Right renal pelvis (tissue), 4 donors: ENCODE measurements at regions not wholly inside any gene's neighbourhood (a gene's known extent, or its start where the extent isn't known, plus 50 kb on each side); places are given as distances from the start of the nearest gene placed in this dataset.
"Not testable (repeated sequence)": the region's sequence is repeated elsewhere in the genome, so short reads cannot be mapped to it uniquely, and the experiment has no call there.

Source experiments
- DNase-seq, 4 donors: peaks; one replicate each; pipeline ENCODE4 v3.0.0-alpha.2; 2013; ENCODE audit warnings: low read depth in 4 of 4, low spot score in 3 of 4, missing footprints in 1 of 4

DNA sequence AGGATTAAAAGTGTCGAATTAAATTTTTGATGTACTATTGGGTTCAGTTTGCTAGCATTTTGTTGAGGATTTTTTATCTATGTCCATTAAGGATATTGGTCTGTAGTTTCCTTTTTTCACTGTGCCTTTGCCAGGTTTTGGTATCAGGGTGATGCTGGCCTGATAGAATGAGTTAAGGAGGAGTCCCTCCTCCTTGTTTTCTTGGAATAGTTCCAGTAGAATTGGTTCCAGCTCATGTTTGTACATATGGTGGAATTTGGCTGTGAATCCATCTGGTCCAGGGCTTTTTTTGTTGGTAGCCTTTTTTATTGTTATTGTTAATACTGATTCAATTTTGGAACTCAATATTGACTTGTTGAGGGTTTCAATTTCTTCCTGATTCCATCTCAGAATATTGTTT is 141.8 kb downstream of the SIM1 start:
- DNase-seq: no peak

DNA sequence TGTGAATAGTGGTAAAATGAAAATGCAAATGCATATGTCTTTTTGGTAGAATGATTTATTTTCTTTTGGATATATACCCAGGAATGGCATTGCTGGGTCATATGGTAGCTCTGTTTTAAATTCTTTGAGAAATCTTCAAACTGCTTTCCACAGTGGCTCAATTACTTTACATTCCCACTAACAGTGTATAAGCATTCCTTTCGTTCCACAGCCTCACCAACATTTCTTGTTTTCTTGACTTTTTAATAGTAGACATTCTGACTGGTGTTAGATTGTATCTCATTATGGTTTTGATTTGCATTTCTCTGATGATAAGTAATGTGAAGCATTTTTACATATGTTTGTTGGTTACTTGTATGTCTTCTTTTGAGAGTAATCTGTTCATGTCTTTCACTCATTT is 144.0 kb downstream of the SIM1 start:
- DNase-seq: no peak

DNA sequence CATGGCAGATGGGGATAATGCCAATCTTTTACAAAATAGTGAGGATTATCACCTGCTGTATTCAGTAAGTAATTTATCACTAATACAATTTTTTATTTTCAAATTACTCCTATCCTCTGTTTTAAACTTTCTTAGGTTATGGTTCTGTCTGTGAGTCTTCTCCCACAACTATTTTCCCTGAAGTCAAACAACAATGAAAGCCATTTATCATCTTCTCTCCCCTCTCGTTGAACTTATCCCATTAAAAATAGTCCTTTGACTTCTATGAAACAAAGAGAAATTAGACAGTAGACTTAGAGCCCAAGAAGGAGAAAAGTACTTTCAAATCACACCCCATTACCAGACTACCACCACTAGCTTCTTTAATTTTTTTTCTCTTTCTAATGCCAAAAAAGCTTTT is 147.7 kb downstream of the SIM1 start:
- no peak for DNase-seq

DNA sequence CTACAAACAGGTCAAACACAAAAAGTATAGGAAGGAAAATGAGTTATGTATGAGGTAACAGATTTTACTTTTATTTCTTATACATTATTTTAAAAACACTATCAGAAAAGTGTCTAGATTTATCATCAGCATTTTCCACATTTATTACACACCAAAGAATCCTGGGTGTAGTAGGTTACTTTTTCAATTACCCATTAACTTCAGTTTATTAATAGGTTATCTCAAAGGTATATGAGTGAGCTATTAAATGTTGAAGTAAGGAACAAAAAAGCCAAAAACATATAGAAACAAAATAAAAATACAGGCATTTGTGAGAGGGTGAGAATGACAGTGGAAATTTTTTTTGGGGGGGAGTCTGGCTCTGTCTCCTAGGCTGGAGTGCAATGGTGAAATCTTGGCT is 150.5 kb downstream of the SIM1 start:
- DNase-seq: no peak

DNA sequence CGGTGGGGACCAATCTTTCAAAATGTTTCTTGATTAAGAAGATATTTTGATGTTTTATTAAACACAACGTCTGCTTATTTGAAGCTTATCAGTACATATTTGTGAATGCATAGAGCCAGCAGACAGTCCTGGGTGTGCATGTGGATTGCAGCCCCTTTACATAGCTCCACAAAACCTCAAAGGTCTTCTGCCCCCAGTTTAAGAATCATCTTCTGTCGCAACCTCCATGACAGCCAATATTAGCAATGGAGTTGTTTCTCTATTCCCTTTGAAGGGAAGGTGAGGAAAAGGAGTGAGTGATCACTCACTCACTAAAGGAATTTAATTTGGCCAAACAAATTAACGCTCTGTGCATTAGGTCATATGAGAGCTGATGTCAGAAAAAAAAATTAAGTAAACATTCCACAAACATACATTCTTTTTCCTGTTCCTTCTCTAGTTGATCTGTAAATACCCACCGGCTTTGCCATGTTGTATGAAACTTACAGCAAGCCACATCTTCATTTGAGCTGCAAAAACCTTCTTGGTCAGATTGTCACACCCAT is 152.9 kb downstream of the SIM1 start:
- no peak for DNase-seq

DNA sequence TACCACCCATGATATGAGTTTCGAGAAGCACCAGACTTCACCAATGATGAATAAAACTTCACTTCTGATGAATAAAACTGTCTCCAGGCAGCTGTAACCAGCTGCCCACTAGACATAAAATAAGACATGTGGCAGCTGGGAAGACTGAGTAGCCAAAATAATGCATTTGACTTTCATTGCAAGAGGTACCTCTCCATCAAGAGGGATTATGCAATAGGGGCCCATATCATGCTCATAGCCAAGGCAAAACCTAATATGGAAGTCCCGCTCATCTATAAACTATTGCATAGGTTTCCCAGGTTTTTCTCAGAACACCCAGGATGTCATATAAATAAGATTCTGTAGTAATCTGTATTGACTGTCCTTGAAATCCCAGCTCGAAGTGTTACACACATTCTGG is 155.5 kb downstream of the SIM1 start:
- DNase-seq: peak in 1 of 4 donors; percentile 5

DNA sequence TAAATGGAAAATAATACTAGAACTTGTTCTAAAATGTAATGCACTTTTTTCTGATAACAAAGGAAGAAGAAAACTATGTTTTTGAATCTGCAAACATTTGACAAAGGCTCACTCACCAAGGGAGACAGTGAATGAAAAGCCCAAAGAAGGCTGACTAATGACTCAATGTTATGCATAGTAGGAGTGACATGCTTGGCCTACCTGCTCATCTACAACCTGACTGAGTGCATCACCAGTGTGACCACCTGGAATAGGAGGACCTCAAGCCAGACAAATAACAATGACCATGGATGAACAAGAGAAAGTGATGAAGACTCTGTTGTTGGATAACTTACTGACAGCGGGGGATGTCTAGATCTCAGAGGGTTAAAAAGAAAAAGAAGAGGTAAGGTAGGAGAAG is 157.2 kb downstream of the SIM1 start:
- no peak for DNase-seq

DNA sequence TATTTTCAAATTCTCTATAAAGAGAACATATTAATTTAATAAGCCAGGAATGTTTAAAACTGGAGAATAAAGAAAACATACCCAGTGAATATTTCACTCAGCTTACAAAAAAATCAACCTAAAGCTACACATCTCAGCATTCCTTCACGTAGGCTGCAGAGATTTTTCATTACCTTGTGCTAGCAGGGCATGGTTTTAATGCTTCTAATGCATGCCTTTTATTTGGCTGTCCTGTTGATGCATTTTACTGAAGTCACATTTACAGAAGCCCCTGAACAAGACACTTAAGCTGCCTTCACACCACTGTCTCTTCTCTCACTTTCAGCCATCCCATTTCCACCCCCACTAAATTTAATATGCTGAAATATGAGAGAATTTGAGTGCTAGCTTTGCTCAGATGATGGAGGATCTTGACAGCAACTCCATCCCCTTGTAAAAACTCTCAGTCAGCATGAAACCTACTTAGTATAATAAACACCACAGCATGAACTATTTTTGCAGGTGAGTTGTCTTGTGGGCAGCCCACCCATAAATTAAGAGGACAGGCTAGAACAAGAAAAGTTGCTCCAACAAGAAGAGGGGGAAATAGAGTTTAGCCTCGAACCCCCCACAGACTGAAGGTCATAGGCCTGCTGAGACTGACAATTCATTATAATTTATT is 159.4 kb downstream of the SIM1 start:
- no peak for DNase-seq

DNA sequence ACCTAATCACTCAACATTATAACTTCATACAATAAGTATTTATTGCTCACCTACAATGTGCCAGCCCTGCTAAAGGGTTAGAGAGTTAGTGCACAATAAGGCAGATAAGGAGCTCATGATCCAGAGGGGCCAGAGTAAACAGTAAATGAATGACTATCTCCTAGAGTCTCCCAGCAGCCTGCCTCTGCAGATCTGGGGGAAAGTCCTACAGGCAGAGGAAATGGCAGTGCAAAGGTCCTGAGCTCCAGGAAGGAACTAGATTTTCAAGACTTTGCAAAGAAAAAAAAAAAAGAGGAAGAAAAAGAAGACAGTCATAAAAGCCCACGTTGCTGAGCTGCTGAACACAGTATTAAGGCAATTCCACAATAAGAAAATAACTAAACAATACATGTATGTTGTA is 160.1 kb downstream of the SIM1 start:
- DNase-seq: no peak

DNA sequence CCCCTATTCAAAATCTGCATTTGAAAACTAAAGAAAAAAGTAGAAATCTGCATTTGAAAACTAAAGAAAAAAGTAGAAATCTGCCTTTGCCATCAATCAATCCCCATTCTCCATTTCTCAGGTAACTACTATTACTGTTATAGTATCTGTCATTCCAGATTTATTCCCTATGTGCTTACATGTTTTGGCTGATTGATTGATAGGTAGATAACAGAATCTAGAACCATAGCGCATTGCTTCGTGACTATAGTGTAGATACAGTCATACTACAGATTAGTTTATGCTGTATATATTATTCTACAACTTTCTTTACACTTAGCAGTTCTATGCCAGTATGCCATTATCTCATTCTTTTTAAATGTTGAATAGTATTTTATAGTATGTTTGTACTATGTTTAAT is 163.0 kb downstream of the SIM1 start:
- DNase-seq: no peak

DNA sequence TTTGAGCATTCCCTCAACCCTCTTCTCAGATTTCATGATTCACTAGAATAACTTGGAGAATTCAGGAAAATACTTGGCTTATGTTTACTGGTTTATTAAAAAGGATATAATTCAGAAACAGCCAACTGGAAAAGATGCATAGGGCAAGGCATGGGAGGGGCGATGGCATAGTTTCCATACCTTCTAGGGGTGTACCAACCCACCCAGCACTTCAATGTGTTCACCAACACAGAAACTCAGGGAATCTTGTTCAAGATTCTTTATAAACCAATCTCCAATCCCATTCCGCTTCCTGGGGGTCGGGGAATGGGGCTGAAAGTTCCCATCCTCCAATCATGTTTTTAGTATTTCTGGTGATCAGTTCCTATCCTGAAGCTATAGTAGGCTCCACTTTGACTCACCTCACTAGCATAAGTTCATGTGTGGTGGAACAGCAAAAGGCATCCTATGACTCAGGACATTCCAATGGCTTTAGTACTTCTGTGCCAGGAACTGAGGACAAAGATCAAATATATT is 164.4 kb downstream of the SIM1 start:
- no peak for DNase-seq

DNA sequence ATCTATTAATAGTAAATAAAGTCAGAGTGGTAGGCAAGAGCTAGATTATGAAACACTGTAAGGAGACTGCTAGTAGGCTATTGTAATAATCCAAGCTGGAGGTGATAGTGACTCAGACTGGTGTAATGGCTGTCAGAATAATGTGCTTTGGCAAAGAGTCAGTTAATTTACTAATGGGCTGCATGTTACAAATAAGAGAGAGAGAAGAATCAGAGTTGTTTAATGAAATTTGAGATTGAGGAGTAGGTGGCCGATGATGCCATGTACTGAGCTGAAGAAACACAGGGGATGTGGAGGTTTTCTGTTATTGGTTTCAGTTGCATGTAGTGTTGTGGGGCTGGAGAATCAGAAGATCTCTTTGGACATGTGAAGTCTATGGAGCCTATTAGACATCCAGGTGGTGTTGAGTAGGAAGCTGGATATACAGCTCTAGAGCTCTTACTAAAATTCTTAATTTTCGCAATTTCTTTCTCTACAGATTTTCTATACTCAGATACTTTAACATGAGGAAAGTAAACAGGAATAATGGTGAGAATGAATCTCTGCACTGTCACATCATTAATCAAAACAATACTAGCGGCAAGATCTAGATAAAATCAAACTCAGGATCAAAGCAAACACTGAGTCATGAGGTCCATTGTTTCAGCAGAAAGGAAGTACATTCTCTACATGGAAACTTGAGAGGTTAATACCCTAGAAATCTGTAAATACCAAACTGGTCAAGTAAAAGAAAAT is 167.7 kb downstream of the SIM1 start:
- no peak for DNase-seq

DNA sequence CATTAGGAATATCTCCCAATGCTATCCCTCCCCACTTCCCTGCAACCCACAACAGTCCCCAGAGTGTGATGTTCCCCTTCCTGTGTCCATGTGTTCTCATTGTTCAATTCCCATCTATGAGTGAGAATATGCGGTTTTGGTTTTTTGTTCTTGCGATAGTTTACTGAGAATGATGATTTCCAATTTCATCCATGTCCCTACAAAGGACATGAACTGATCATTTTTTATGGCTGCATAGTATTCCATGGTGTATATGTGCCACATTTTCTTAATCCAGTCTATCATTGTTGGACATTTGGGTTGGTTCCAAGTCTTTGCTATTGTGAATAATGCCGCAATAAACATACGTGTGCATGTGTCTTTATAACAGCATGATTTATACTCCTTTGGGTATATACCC is 169.5 kb downstream of the SIM1 start:
- DNase-seq: not testable (repeated sequence)

DNA sequence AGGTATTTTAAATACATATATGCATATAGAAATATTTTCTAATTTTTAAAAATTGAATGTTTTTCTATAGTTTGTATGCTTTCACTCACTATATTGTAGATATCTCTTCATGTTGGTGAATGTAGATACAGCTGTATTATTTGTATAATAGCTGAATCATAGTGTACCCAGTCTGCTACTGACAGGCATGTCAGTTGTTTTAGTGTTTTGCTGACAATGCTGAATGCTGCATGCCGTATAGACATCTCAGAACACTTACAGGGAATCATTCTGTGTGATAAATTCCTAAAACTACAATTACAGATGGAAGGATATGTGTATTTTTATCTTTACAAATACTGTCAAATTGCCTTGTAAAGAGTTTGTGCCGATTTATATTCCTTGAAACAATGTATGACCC is 175.4 kb downstream of the SIM1 start:
- no peak for DNase-seq

DNA sequence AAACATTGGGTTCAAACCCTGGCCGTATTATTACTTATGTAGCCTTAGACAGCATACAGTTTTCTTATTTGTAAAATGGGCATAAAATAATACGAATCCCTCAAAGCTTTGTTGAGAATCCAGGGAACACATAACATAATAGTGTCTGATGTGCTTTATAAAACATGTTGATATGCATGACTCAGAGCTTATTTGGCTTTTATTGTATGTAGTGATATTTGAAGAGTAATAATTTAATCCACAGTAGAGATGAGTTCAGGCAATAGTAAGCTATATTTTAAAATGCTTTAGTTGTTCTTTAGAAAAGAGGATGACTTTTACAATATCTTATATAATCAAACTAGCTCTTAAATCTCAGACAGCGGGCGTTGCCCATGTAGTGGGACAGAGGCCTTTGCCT is 176.4 kb downstream of the SIM1 start:
- no peak for DNase-seq

DNA sequence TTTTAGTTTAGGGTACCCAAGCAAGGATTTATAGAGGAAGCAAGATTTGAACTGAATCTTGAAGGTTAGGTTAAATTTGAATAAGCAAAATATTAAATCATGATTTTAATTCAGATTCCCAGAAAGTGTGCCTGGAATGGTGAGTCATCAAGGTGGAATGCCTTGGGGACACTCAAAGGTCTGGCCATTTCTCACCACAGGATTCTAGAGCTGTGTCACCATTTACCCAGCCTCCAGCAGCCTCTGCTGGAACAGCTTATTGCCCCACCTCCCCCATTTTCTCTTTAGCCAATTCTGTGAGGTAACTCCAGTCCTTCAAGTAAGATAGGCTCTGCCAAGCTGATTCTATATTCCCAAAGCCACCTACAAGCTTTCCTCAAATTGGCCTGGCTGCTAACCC is 181.4 kb downstream of the SIM1 start:
- no peak for DNase-seq

DNA sequence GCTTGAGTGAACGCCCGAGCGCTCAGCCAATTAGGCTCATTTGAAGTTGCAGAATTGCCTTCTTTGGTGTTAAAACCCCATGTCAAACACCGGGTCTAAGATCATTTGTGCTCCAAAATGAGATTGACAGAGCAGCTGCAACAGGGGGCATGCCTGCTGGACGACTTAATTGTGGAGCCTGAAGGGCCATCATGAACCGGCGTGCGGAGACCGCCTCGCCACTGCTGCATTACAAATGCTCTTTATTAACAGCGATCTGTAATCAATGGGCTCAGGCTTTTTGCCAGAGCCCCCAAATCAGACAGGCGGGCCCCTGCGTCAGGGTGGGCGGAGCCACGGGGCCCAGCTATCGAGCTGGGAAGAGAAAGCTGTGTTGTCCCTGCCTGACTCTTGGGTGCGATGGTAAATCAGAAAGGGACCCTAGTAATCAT is 183.2 kb downstream of the SIM1 start:
- no peak for DNase-seq

DNA sequence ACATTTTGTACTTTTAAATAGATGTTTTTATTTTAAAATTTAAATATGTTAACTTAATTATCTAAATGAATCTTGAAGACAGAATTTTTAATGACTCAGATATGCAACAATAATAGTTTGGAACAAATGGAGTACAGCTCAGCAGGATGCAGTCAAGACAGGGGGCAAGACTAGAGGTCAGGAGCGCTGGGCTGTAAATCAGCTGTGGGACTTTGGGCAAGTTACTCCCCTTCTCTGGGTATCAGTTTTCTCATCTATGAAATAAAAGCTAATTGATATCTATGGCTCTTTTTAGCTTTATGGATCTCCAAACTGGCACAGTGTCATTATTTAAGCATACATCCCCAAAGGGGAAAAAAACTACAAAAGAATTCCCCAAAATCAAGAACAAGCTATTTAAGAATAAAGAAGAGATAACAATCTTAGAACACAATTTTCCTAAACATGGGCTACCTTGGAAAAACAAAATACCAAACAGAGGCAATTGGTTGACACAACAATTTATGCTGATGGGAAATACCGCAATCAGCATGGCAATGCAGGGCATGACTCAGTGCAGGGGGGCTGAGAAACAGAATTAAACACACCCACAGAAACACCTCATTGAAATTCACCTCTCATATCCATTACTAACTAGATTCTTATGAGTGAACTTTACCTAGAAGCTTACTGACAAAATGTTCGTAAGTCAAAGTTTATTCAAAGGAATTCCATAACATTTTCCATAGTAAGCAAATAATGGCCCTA is 188.2 kb downstream of the SIM1 start:
- DNase-seq: no peak

DNA sequence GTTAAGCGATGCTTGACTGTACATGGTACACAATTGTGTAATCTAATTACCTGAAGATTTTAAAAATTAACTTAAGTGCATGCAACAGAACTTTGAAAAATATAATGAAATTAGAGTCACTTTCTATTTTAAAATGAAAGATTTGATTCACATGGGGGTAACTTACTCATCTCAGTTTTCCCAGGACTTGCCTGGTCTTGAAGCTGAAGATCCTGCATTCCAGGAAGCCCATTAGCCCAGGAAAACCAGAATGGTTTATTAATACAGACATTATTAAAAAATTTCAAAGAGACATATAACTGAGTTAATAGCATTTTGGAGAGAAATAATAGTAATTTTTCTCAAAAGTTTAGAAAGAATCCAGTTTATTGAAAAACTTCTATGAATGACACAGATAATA is 190.6 kb downstream of the SIM1 start:
- no peak for DNase-seq

DNA sequence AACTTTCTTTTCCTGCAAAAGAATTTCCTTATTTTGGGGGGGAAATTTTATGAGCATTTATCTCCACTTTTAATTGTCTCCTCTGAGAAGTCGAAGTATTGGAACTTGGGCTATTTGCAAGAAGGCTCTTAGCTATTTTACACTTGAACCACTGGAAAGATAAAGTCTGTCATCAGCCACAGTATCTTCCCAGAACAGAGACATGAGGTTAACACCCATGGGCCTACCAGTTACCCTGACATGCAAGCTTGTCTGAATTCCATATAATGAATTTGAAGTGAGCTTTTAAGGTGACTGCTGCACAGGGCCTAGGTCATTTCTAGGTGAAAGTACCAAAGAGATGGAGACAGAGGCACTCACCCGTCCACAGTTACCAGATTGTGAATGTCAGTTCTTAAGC is 193.1 kb downstream of the SIM1 start:
- no peak for DNase-seq

DNA sequence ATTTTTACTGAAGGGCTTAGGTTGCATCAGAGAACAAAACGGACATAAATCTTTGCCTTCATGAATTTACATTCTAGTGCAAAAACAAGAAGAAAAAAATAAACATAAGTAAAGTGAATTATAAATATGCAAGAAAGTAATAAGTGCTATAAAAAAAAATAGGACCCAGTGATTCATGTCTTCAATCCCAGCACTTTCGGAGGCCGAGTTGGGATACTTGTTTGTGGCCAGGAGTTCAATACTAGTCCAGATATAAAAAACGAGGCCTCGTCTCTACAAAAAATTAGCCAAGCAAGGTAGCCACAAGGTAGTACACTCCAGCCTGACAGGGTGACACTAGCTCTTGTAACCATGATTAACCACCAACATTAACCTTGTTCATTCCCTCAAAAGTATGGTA is 193.5 kb downstream of the SIM1 start:
- DNase-seq: no peak
